ENCODE measurements at regions not wholly inside any gene's neighbourhood (a gene's known extent, or its start where the extent isn't known, plus 50 kb on each side); places are given as distances from the start of the nearest gene placed in this dataset.

DNA sequence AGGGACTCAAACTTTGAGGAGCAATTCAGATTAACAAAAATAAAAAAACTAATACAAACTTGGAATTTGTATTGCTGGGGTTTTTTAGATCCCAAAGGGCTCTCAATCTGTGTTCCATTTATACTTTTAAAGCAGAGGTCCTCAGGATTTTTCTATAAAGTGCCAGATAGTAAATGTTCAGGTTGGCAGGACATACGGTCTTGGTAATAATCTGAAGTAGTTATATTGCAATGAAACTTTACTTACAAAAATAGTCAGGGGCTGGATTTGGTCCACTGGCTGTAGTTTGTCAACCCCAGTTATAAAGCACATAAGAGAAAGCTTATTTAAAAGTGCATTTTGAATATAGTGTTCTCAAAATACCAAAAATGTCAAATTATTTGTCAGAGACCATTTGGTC, 164.1 kb upstream of the CTSO start:
- TF ChIP-seq, protein P1, sequence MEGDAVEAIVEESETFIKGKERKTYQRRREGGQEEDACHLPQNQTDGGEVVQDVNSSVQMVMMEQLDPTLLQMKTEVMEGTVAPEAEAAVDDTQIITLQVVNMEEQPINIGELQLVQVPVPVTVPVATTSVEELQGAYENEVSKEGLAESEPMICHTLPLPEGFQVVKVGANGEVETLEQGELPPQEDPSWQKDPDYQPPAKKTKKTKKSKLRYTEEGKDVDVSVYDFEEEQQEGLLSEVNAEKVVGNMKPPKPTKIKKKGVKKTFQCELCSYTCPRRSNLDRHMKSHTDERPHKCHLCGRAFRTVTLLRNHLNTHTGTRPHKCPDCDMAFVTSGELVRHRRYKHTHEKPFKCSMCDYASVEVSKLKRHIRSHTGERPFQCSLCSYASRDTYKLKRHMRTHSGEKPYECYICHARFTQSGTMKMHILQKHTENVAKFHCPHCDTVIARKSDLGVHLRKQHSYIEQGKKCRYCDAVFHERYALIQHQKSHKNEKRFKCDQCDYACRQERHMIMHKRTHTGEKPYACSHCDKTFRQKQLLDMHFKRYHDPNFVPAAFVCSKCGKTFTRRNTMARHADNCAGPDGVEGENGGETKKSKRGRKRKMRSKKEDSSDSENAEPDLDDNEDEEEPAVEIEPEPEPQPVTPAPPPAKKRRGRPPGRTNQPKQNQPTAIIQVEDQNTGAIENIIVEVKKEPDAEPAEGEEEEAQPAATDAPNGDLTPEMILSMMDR (IDR thresholded peaks at IDR 0.05) = no peak
- no peak for TF ChIP-seq POLR2AphosphoS5 (IDR thresholded peaks at IDR 0.05; ENCODE audit: insufficient read depth in 1 of 2, low read depth in 1 of 2)
